AG09309 (cell line): ENCODE measurements at regions not wholly inside any gene's neighbourhood (a gene's known extent, or its start where the extent isn't known, plus 50 kb on each side); places are given as distances from the start of the nearest gene placed in this dataset.

Source experiments
- DNase-seq: peaks from one replicate; pipeline ENCODE4 v3.0.0-alpha.2; 2010; ENCODE audit warnings: low read depth
- H3K4me3 ChIP-seq: 2 replicates; pipeline ENCODE4 v1.5.1; 2011; ENCODE audit warnings: mild to moderate bottlenecking, low read depth, low read length, moderate library complexity; ENCODE audit not compliant: control insufficient read depth
- CTCF ChIP-seq: IDR thresholded peaks from 2 replicates; pipeline ENCODE4 v1.5.1; 2011; ENCODE audit warnings: mild to moderate bottlenecking, low read depth, low read length, inconsistent platforms; ENCODE audit not compliant: insufficient read depth, control insufficient read depth; ENCODE audit errors: missing control alignments

GRCh38 chr16:55138298-55138697, 185.7 kb upstream of the IRX6 start:
- TF ChIP-seq CTCF, result no peak
- DNase-seq, result no peak
- H3K4me3 ChIP-seq, result no peak overlapping the region

GRCh38 chr16:55142405-55142804, 181.6 kb upstream of the IRX6 start:
- TF ChIP-seq CTCF, result no peak
- no peak for DNase-seq
- H3K4me3 ChIP-seq, result no peak overlapping the region

GRCh38 chr16:55144651-55145050, 179.4 kb upstream of the IRX6 start:
- no peak for TF ChIP-seq CTCF
- DNase-seq, result no peak

GRCh38 chr16:55145771-55146603, 178.0 kb upstream of the IRX6 start:
- no peak overlapping the region for H3K4me3 ChIP-seq
- no peak for TF ChIP-seq CTCF
- DNase-seq, result no peak

More at GRCh38 chr16:55144651-55145050, 179.4 kb upstream of the IRX6 start:
- H3K4me3 ChIP-seq, result no peak overlapping the region

- no peak overlapping the region for H3K4me3 ChIP-seq
- no peak for TF ChIP-seq CTCF
- no peak for DNase-seq
Observed at GRCh38 chr16:55146966-55147365, 177.0 kb upstream of the IRX6 start.

GRCh38 chr16:55147396-55147795, 176.6 kb upstream of the IRX6 start:
- no peak for TF ChIP-seq CTCF
- no peak overlapping the region for H3K4me3 ChIP-seq
- DNase-seq, result no peak
